SK-N-SH (cell line): ENCODE measurements at regions not wholly inside any gene's neighbourhood (a gene's known extent, or its start where the extent isn't known, plus 50 kb on each side); places are given as distances from the start of the nearest gene placed in this dataset.

Experiments used
- CTCF ChIA-PET: fragments of 300-600, 350-600 bp; formaldehyde crosslinking; extraction: SDS; loops from one replicate; lab custom pipeline; 2021; lab: Yijun Ruan, JAX
- POLR2A ChIA-PET: fragments of 350-600 bp; sonication (Branson Sonifier 250); formaldehyde crosslinking; extraction: SDS; loops from one replicate; lab custom pipeline; 2020; ENCODE audit warnings: antibody characterized with exemption, inconsistent platforms; lab: Yijun Ruan, JAX
- DNase-seq: peaks from one replicate; pipeline ENCODE4 v3.0.0; 2012
- H2AFZ ChIP-seq: fragments of 200-600 bp; sonication (generic); 2 replicates; pipeline ENCODE4 v1.8.1; 2016; ENCODE audit warnings: antibody characterized with exemption, mild to moderate bottlenecking, low read depth
- H3F3A ChIP-seq: fragments of 200-600 bp; sonication (generic); replicated peaks from 2 replicates; pipeline ENCODE3; 2016; ENCODE audit warnings: antibody characterized with exemption, mild to moderate bottlenecking; ENCODE audit not compliant: insufficient read depth
- H3K27ac ChIP-seq, 2 experiments: fragments of 200-500 bp in 1 of 2; fragments of 200-600 bp in 1 of 2; sonication (Bioruptor generic) in 1 of 2; sonication (generic), shearing (Covaris generic) in 1 of 2; 2 replicates each; pipeline versions ENCODE4 v1.5.1 to v1.6.1; 2014 to 2016; ENCODE audit warnings: low read depth in 2 of 2, inconsistent platforms in 1 of 2, low read length in 1 of 2, mild to moderate bottlenecking in 1 of 2, mixed read lengths in 1 of 2
- H3K27me3 ChIP-seq: fragments of 200-600 bp; sonication (generic), shearing (Covaris generic); 2 replicates; pipeline ENCODE4 v1.6.1; 2016; ENCODE audit warnings: mixed run types; ENCODE audit not compliant: insufficient read depth
- H3K36me3 ChIP-seq, 2 experiments: fragments of 200-500 bp in 1 of 2; fragments of 200-600 bp in 1 of 2; sonication (Bioruptor generic) in 1 of 2; sonication (generic) in 1 of 2; replicated peaks in 1 of 2; 2 replicates each; pipeline versions ENCODE3 to v1.5.1; 2014 to 2016; ENCODE audit warnings: low read length in 1 of 2, mild to moderate bottlenecking in 1 of 2; ENCODE audit not compliant: insufficient read depth in 2 of 2, control insufficient read depth in 1 of 2
- H3K4me1 ChIP-seq, 2 experiments: fragments of 200-500 bp in 1 of 2; fragments of 200-600 bp in 1 of 2; sonication (Bioruptor generic) in 1 of 2; sonication (generic), shearing (Covaris generic) in 1 of 2; 2 replicates each; pipeline versions ENCODE4 v1.5.1 to v1.6.1; 2014 to 2016; ENCODE audit warnings: low read depth in 1 of 2, low read length in 1 of 2, mixed run types in 1 of 2; ENCODE audit not compliant: insufficient read depth in 2 of 2, control insufficient read depth in 1 of 2
- H3K4me2 ChIP-seq: fragments of 200-600 bp; sonication (generic), shearing (Covaris generic); 2 replicates; pipeline ENCODE4 v1.6.1; 2017; ENCODE audit warnings: mixed run types
- H3K4me3 ChIP-seq, 2 experiments: fragments of 200-500 bp in 1 of 2; fragments of 200-600 bp in 1 of 2; sonication (Bioruptor generic) in 1 of 2; sonication (generic), shearing (Covaris generic) in 1 of 2; 2 replicates each; pipeline versions ENCODE4 v1.5.1 to v1.8.1; 2014 to 2016; ENCODE audit warnings: low read depth in 2 of 2, inconsistent platforms in 1 of 2, low read length in 1 of 2, mild to moderate bottlenecking in 1 of 2, mixed read lengths in 1 of 2, moderate library complexity in 1 of 2
- H3K79me2 ChIP-seq: fragments of 200-600 bp; sonication (generic); 2 replicates; pipeline ENCODE4 v1.8.1; 2017; ENCODE audit warnings: mild to moderate bottlenecking; ENCODE audit not compliant: insufficient read depth
- H3K9ac ChIP-seq: fragments of 200-600 bp; sonication (generic); 2 replicates; pipeline ENCODE4 v1.6.1; 2017; ENCODE audit warnings: mixed run types
- H3K9me2 ChIP-seq: fragments of 200-600 bp; sonication (generic); 2 replicates; pipeline ENCODE4 v1.6.1; 2017; ENCODE audit warnings: mixed run types
- H3K9me3 ChIP-seq: fragments of 200-600 bp; sonication (generic); 2 replicates; pipeline ENCODE4 v1.6.1; 2017; ENCODE audit warnings: mixed run types, mild to moderate bottlenecking, moderate library complexity
- H4K20me1 ChIP-seq: fragments of 200-600 bp; sonication (generic); 2 replicates; pipeline ENCODE4 v1.6.1; 2017; ENCODE audit warnings: mild to moderate bottlenecking, mixed run types; ENCODE audit not compliant: insufficient read depth
- CHD2 ChIP-seq: fragments of 150-350 bp; IDR thresholded peaks from 2 replicates; pipeline ENCODE4 v1.6.1; 2018; ENCODE audit warnings: low read length; ENCODE audit not compliant: partially characterized antibody
- EP300 ChIP-seq, 2 experiments: IDR thresholded peaks; 2 replicates each; pipeline versions ENCODE4 v1.4.0 to v1.6.1; 2012; ENCODE audit warnings: borderline replicate concordance in 1 of 2, low read depth in 1 of 2, low read length in 1 of 2
- FOSL2 ChIP-seq: IDR thresholded peaks from 2 replicates; pipeline ENCODE4 v1.4.0; 2012; ENCODE audit warnings: low read depth, mild to moderate bottlenecking, moderate library complexity, borderline replicate concordance
- FOXJ3 ChIP-seq: sonication (generic); formaldehyde crosslinking; IDR thresholded peaks from 2 replicates; pipeline ENCODE4 v1.5.1; 2020; ENCODE audit warnings: mild to moderate bottlenecking, missing genetic modification reagents
- GATA2 ChIP-seq: sonication (generic); formaldehyde crosslinking; IDR thresholded peaks from 2 replicates; pipeline ENCODE4 v1.5.0; 2020; ENCODE audit warnings: mild to moderate bottlenecking, missing genetic modification reagents
- JUND ChIP-seq: IDR thresholded peaks from 2 replicates; pipeline ENCODE4 v1.4.0; 2012
- MAX ChIP-seq: IDR thresholded peaks from 2 replicates; pipeline ENCODE4 v1.4.0; 2012; ENCODE audit warnings: low read depth
- MEF2A ChIP-seq: IDR thresholded peaks from 2 replicates; pipeline ENCODE4 v1.4.0; 2012; ENCODE audit warnings: low read depth, borderline replicate concordance
- NFIC ChIP-seq: IDR thresholded peaks from 2 replicates; pipeline ENCODE4 v1.4.0; 2012; ENCODE audit warnings: borderline replicate concordance
- NRF1 ChIP-seq: IDR thresholded peaks from 2 replicates; pipeline ENCODE4 v1.6.1; 2012; ENCODE audit warnings: low read depth, mild to moderate bottlenecking, low read length
- PBX3 ChIP-seq: IDR thresholded peaks from 2 replicates; pipeline ENCODE4; 2012
- POLR2AphosphoS5 ChIP-seq: IDR thresholded peaks from 2 replicates; pipeline ENCODE4 v1.6.1; 2012; ENCODE audit warnings: low read depth, low read length
- RAD21 ChIP-seq: IDR thresholded peaks from 2 replicates; pipeline ENCODE4 v1.6.1; 2012; ENCODE audit warnings: mild to moderate bottlenecking, low read length
- RCOR1 ChIP-seq: fragments of 150-350 bp; IDR thresholded peaks from 2 replicates; pipeline ENCODE4 v1.6.1; 2017; ENCODE audit warnings: antibody characterized with exemption, low read length
- RFX5 ChIP-seq: IDR thresholded peaks from 2 replicates; pipeline ENCODE4 v1.6.1; 2012; ENCODE audit warnings: mild to moderate bottlenecking, improper control_type of control experiment, low read length
- SIN3A ChIP-seq: IDR thresholded peaks from 2 replicates; pipeline ENCODE4 v1.6.1; 2012; ENCODE audit warnings: low read depth, mild to moderate bottlenecking, low read length, moderate library complexity, borderline replicate concordance
- TAF1 ChIP-seq: IDR thresholded peaks from 2 replicates; pipeline ENCODE4 v1.6.1; 2012; ENCODE audit warnings: low read depth, mild to moderate bottlenecking, low read length, moderate library complexity, borderline replicate concordance
- TCF12 ChIP-seq: IDR thresholded peaks from 2 replicates; pipeline ENCODE4 v1.4.0; 2012
- TEAD4 ChIP-seq: IDR thresholded peaks from 2 replicates; pipeline ENCODE4 v1.4.0; 2012; ENCODE audit warnings: mild to moderate bottlenecking, borderline replicate concordance; ENCODE audit not compliant: insufficient read depth
- YY1 ChIP-seq: IDR thresholded peaks from 2 replicates; pipeline ENCODE4 v1.4.0; 2012; ENCODE audit warnings: low read depth, mild to moderate bottlenecking
- WGBS: methylation state at CpG from one replicate; pipeline ENCODE4 v1.1.6; 2017; ENCODE audit warnings: low lambda C conversion rate; 5-methylcytosine and 5-hydroxymethylcytosine counted together

DNA sequence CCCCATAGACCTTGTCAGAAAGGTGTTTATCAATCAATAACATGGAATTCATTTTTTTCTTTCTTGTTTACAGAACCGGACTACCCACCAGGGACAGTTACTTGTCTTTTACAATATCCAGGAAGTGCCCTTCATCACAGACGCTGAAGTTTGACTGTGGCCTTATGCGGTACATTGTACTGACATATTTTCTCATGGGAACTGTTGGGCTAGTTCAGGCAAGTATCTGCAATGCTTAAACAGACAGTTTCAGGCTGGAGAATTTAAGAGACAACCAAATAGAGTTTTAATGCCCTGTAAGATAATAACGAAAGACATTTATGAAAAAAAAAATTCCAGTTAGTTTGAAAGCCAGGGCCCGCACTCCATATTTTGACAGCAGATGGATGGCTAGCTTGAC lies 246.4 kb downstream of the GATA3 start:
- Histone ChIP-seq H3K4me3 (no peak overlapping the region), H3K9ac (no peak overlapping the region), H2AFZ (no peak overlapping the region), H3K4me1 (peaks cover 0 to 15% of the 10 kb centered on the region in 2 experiments; a peak in 2 of 4 replicates), H4K20me1 (no peaks in the 10 kb centered on the region), H3K9me2 (no peaks in the 10 kb centered on the region), H3F3A (no peaks in the 10 kb centered on the region), H3K79me2 (no peaks in the 10 kb centered on the region), H3K27me3 (peaks cover 26% of the 10 kb centered on the region; the same call in 1 of the 2 replicates), H3K4me2 (no peak overlapping the region), H3K9me3 (no peaks in the 10 kb centered on the region), H3K36me3 (no peaks in the 10 kb centered on the region), H3K27ac (peak overlapping the region in 1 of 2 experiments; percentile 92; a peak in 3 of 4 replicates)
- ChIA-PET CTCF (interaction anchor here (1.7 kb wide), 1 partner anchor 143 kb away, joined by 4 read pairs; no protein-coding TSS in a partner anchor), POLR2A (no interaction called here)
- no peak for DNase-seq
- no peak for TF ChIP-seq POLR2AphosphoS5
- no peak for TF ChIP-seq MAX
- TF ChIP-seq TEAD4, result no peak
- TF ChIP-seq CHD2, result no peak
- no peak for TF ChIP-seq PBX3
- TF ChIP-seq RFX5, result no peak
- no peak for TF ChIP-seq FOSL2
- TF ChIP-seq JUND, result no peak
- no peak for TF ChIP-seq MEF2A
- no peak for TF ChIP-seq SIN3A
- no peak for TF ChIP-seq NFIC
- no peak for TF ChIP-seq TAF1
- TF ChIP-seq YY1, result no peak
- WGBS, result 51% methylated on average over 5 of the region's 5 CpGs

DNA sequence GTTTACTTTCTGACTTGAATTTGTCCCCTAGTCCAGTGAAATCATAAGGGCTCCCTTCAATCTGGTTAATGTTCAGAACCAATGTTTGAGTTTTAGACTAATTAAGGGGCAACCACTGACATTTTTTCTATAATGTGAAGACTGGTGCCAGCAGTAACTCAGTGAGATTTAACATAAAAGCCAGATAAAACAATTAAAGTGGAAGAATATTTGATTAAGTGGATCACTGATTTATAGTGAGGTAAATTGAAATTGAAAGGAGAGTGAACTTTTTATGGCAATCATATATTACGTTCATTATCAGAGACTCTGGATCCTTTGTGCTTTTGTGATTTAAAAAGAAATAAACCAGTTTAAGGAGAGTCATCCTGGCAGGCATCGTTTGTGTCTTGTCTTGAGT lies 246.8 kb downstream of the GATA3 start:
- Histone ChIP-seq H3K9me2 (no peaks in the 10 kb centered on the region), H2AFZ (no peak overlapping the region), H3K79me2 (no peaks in the 10 kb centered on the region), H3K4me2 (no peak overlapping the region), H3F3A (no peaks in the 10 kb centered on the region), H3K27ac (peak overlapping the region in 1 of 2 experiments; percentile 92; a peak in 2 of 4 replicates), H3K27me3 (peaks cover 26% of the 10 kb centered on the region; the same call in 1 of the 2 replicates), H3K4me3 (no peak overlapping the region), H3K9me3 (no peaks in the 10 kb centered on the region), H3K4me1 (peaks cover 0 to 15% of the 10 kb centered on the region in 2 experiments; a peak in 2 of 4 replicates), H3K36me3 (no peaks in the 10 kb centered on the region), H4K20me1 (no peaks in the 10 kb centered on the region), H3K9ac (no peak overlapping the region)
- POLR2A ChIA-PET, result interaction anchor here (1.2 kb wide), 1 partner anchor 31 kb away, joined by 3 read pairs; no protein-coding TSS in a partner anchor
- peak; percentile 6 to 88; a peak in 2 of 4 replicates for TF ChIP-seq EP300 (IDR thresholded peaks at IDR 0.05; ENCODE audit: borderline replicate concordance in 1 of 2, low read depth in 1 of 2, low read length in 1 of 2)
- TF ChIP-seq RCOR1, result peak; percentile 33; the same call in 1 of the 2 replicates
- TF ChIP-seq FOXJ3 (CRISPR knock-in tag), result peak; percentile 76
- TF ChIP-seq TEAD4, result 0 out of 2 replicates have a peak, but pooled peaks have one; percentile 26
- TF ChIP-seq RAD21, result peak; percentile 28; the same call in 1 of the 2 replicates
- no peak for TF ChIP-seq MEF2A
- TF ChIP-seq GATA2 (CRISPR knock-in tag), result peak; percentile 86
- 0 out of 2 replicates have a peak, but pooled peaks have one; percentile 16 for TF ChIP-seq TCF12
- no peak for TF ChIP-seq NRF1
- DNase-seq, result peak; percentile 51
- CTCF ChIA-PET, result interaction anchor here (1.7 kb wide), 1 partner anchor 143 kb away, joined by 4 read pairs; no protein-coding TSS in a partner anchor
- 21% methylated on average over 2 of the region's 2 CpGs for WGBS
